Caco-2 (cell line): ENCODE measurements at regions not wholly inside any gene's neighbourhood (a gene's known extent, or its start where the extent isn't known, plus 50 kb on each side); places are given as distances from the start of the nearest gene placed in this dataset.

Source experiments
- BruUV-seq: library from RNA; stranded (reverse); fragments of 400-500 nt; replicated peaks from 2 replicates; lab custom pipeline; 2021; lab: Mats Ljungman, UMichigan
- CTCF ChIA-PET: fragments of 300-600 bp; sonication (Branson Sonifier 250); formaldehyde crosslinking; loops from one replicate; lab custom pipeline; 2022; ENCODE audit warnings: antibody characterized with exemption; lab: Charles Lee
- POLR2A ChIA-PET: fragments of 300-600 bp; sonication (Branson Sonifier 250); formaldehyde crosslinking; loops from one replicate; lab custom pipeline; 2022; ENCODE audit warnings: antibody characterized with exemption; lab: Charles Lee
- DNase-seq, 2 experiments: peaks; one replicate each; pipeline versions ENCODE4 v3.0.0 to v3.0.0-alpha.2; 2020 to 2022
- H3K27me3 ChIP-seq: replicated peaks from 2 replicates; pipeline ENCODE4 v1.6.0; 2011; ENCODE audit warnings: low read length; ENCODE audit not compliant: control insufficient read depth, insufficient read depth
- H3K36me3 ChIP-seq: 2 replicates; pipeline ENCODE4 v1.5.1; 2011; ENCODE audit warnings: low read length; ENCODE audit not compliant: control insufficient read depth, insufficient read depth
- H3K4me1 ChIP-seq: fragments of 250-450 bp; sonication (Bioruptor Pico); 2 replicates; pipeline ENCODE4 v1.5.1; 2020; ENCODE audit warnings: mild to moderate bottlenecking
- H3K4me3 ChIP-seq: 2 replicates; pipeline ENCODE4 v1.5.1; 2011; ENCODE audit warnings: low read depth, mild to moderate bottlenecking, control low read depth, low read length
- H3K9me3 ChIP-seq: fragments of 250-450 bp; sonication (Bioruptor Pico); 2 replicates; pipeline ENCODE4 v1.5.1; 2020; ENCODE audit warnings: mild to moderate bottlenecking, moderate library complexity
- H3K27ac Mint-ChIP-seq: one replicate; pipeline ENCODE4 v1.8.0; 2022; ENCODE audit warnings: mixed read lengths; ENCODE audit not compliant: unreplicated experiment
- H3K27me3 Mint-ChIP-seq: one replicate; pipeline ENCODE4 v1.8.0; 2022; ENCODE audit warnings: mixed read lengths; ENCODE audit not compliant: insufficient read depth, unreplicated experiment
- H3K36me3 Mint-ChIP-seq: one replicate; pipeline ENCODE4 v1.8.0; 2022; ENCODE audit warnings: mild to moderate bottlenecking, mixed read lengths; ENCODE audit not compliant: insufficient read depth, unreplicated experiment
- H3K4me1 Mint-ChIP-seq: one replicate; pipeline ENCODE4 v1.8.0; 2022; ENCODE audit warnings: low read depth, mixed read lengths; ENCODE audit not compliant: unreplicated experiment
- H3K4me3 Mint-ChIP-seq: one replicate; pipeline ENCODE4 v1.8.0; 2022; ENCODE audit warnings: mild to moderate bottlenecking, moderate library complexity, mixed read lengths; ENCODE audit not compliant: unreplicated experiment
- H3K9me3 Mint-ChIP-seq: one replicate; pipeline ENCODE4 v1.8.0; 2022; ENCODE audit warnings: mixed read lengths; ENCODE audit not compliant: unreplicated experiment
- CTCF ChIP-seq, 2 experiments: fragments of 200-600 bp in 1 of 2; IDR thresholded peaks; 1 replicate in 1 of 2; 2 replicates in 1 of 2; pipeline versions ENCODE4 v1.5.1 to v1.8.0; 2011 to 2022; ENCODE audit warnings: antibody characterized with exemption in 1 of 2, control low read depth in 1 of 2, inconsistent platforms in 1 of 2, low read depth in 1 of 2, low read length in 1 of 2, mild to moderate bottlenecking in 1 of 2, moderate library complexity in 1 of 2; ENCODE audit not compliant: insufficient read depth in 1 of 2, severe bottlenecking in 1 of 2, unreplicated experiment in 1 of 2
- intact Hi-C: fragments of 100-400 bp; cut with micrococcal nuclease; formaldehyde crosslinking; loops from one replicate; pipeline ENCODE4 v1.10.0; 2022; ENCODE audit not compliant: unreplicated experiment

GRCh38 chr5:174396541-174396940 is 327.8 kb upstream of the MSX2 start:
- H3K27me3 Mint-ChIP-seq: peaks cover 20% of the 10 kb centered on the region
- no peak overlapping the region for H3K27ac Mint-ChIP-seq
- no peaks in the 10 kb centered on the region for H3K4me1 Mint-ChIP-seq
- DNase-seq: no peak
- no peaks in the 10 kb centered on the region for H3K9me3 Mint-ChIP-seq
- no peaks in the 10 kb centered on the region for H3K4me1 ChIP-seq
- no peaks in the 10 kb centered on the region for H3K36me3 Mint-ChIP-seq
- no TSS peak for BruUV-seq
- H3K9me3 ChIP-seq: no peaks in the 10 kb centered on the region
- intact Hi-C loops: no loop called here
- no peak for TF ChIP-seq CTCF (IDR thresholded peaks at IDR 0.05; ENCODE audit: insufficient read depth in 1 of 2, low read depth in 1 of 2, low read length in 1 of 2, severe bottlenecking in 1 of 2, unreplicated experiment in 1 of 2)
- ChIA-PET CTCF (interaction anchor here (0.7 kb wide), 1 partner anchor 200 kb away, joined by 4 read pairs; no protein-coding TSS in a partner anchor), POLR2A (no interaction called here)
- no peaks in the 10 kb centered on the region; the same call in 1 of the 2 replicates for H3K27me3 ChIP-seq
- no peak overlapping the region for H3K4me3 Mint-ChIP-seq
- no peaks in the 10 kb centered on the region for H3K36me3 ChIP-seq
- no peak overlapping the region for H3K4me3 ChIP-seq

GRCh38 chr5:174397206-174397605 is 327.2 kb upstream of the MSX2 start:
- Mint-ChIP-seq H3K27ac (no peak overlapping the region), H3K27me3 (peaks cover 20% of the 10 kb centered on the region), H3K4me3 (no peak overlapping the region), H3K36me3 (no peaks in the 10 kb centered on the region), H3K4me1 (no peaks in the 10 kb centered on the region), H3K9me3 (no peaks in the 10 kb centered on the region)
- ChIA-PET CTCF (interaction anchor here (0.7 kb wide), 1 partner anchor 200 kb away, joined by 4 read pairs; no protein-coding TSS in a partner anchor), POLR2A (no interaction called here)
- no peaks in the 10 kb centered on the region for H3K36me3 ChIP-seq
- H3K27me3 ChIP-seq: no peaks in the 10 kb centered on the region; the same call in 1 of the 2 replicates
- no peaks in the 10 kb centered on the region for H3K4me1 ChIP-seq
- DNase-seq: no peak
- H3K4me3 ChIP-seq: no peak overlapping the region
- intact Hi-C loops: no loop called here
- TF ChIP-seq CTCF (IDR thresholded peaks at IDR 0.05; ENCODE audit: insufficient read depth in 1 of 2, low read depth in 1 of 2, low read length in 1 of 2, severe bottlenecking in 1 of 2, unreplicated experiment in 1 of 2): no peak
- no peaks in the 10 kb centered on the region for H3K9me3 ChIP-seq
- no TSS peak for BruUV-seq

- no TSS peak for BruUV-seq
- ChIA-PET POLR2A (no interaction called here), CTCF (no interaction called here)
- no peaks in the 10 kb centered on the region for H3K9me3 ChIP-seq
- intact Hi-C loops: no loop called here
- no peaks in the 10 kb centered on the region for H3K4me1 ChIP-seq
- peaks cover 16% of the 10 kb centered on the region for H3K27me3 Mint-ChIP-seq
- no peaks in the 10 kb centered on the region for H3K36me3 Mint-ChIP-seq
- H3K9me3 Mint-ChIP-seq: no peaks in the 10 kb centered on the region
- TF ChIP-seq CTCF (IDR thresholded peaks at IDR 0.05; ENCODE audit: insufficient read depth in 1 of 2, low read depth in 1 of 2, low read length in 1 of 2, severe bottlenecking in 1 of 2, unreplicated experiment in 1 of 2): no peak
- DNase-seq: no peak
- H3K4me3 Mint-ChIP-seq: no peak overlapping the region
- no peaks in the 10 kb centered on the region for H3K36me3 ChIP-seq
- H3K4me3 ChIP-seq: no peak overlapping the region
- no peaks in the 10 kb centered on the region; the same call in 1 of the 2 replicates for H3K27me3 ChIP-seq
- peaks cover 7% of the 10 kb centered on the region for H3K4me1 Mint-ChIP-seq
- H3K27ac Mint-ChIP-seq: no peak overlapping the region
Observed at GRCh38 chr5:174398171-174398570, 326.2 kb upstream of the MSX2 start.
